Activated T-cell treated with anti-CD3 and anti-CD28 coated beads, Interleukin-2, amount 50 U/mL, for 24 hours (primary cell): ENCODE measurements at regions not wholly inside any gene's neighbourhood (a gene's known extent, or its start where the extent isn't known, plus 50 kb on each side); places are given as distances from the start of the nearest gene placed in this dataset.

ENCODE experiments used
- DNase-seq: peaks from one replicate; pipeline ENCODE4 v3.0.0-alpha.2; 2020
- H3K27ac Mint-ChIP-seq: 2 replicates; pipeline ENCODE4 v1.8.0; 2020; ENCODE audit warnings: mild to moderate bottlenecking, mixed read lengths
- H3K27me3 Mint-ChIP-seq: 2 replicates; pipeline ENCODE4 v1.8.0; 2020; ENCODE audit warnings: mixed read lengths
- H3K36me3 Mint-ChIP-seq: 2 replicates; pipeline ENCODE4 v1.8.0; 2020; ENCODE audit warnings: low read depth, mixed read lengths
- H3K4me1 Mint-ChIP-seq: 2 replicates; pipeline ENCODE4 v1.8.0; 2020; ENCODE audit warnings: low read depth, mixed read lengths
- H3K4me3 Mint-ChIP-seq: 2 replicates; pipeline ENCODE4 v1.8.0; 2020; ENCODE audit warnings: mild to moderate bottlenecking, moderate library complexity, mixed read lengths
- H3K9me3 Mint-ChIP-seq: 2 replicates; pipeline ENCODE4 v1.8.0; 2020; ENCODE audit warnings: mixed read lengths

GRCh38 chr20:57059055-57059596 lies 207.3 kb downstream of the BMP7 start:
- DNase-seq, result no peak
- H3K27me3 Mint-ChIP-seq, result peaks cover 18% of the 10 kb centered on the region
- no peak overlapping the region for H3K27ac Mint-ChIP-seq
- peaks cover 9% of the 10 kb centered on the region for H3K4me1 Mint-ChIP-seq
- no peak overlapping the region for H3K4me3 Mint-ChIP-seq
- no peaks in the 10 kb centered on the region for H3K9me3 Mint-ChIP-seq
- no peaks in the 10 kb centered on the region for H3K36me3 Mint-ChIP-seq

- no peak for DNase-seq
- no peaks in the 10 kb centered on the region for H3K36me3 Mint-ChIP-seq
Measured at GRCh38 chr20:57060407-57061050, 205.9 kb downstream of the BMP7 start.

GRCh38 chr20:57061051-57061900 lies 205.2 kb downstream of the BMP7 start:
- Mint-ChIP-seq H3K27me3 (peaks cover 25% of the 10 kb centered on the region), H3K4me1 (peaks cover 9% of the 10 kb centered on the region), H3K36me3 (no peaks in the 10 kb centered on the region), H3K27ac (no peak overlapping the region), H3K9me3 (no peaks in the 10 kb centered on the region), H3K4me3 (no peak overlapping the region)
- DNase-seq, result no peak

More at GRCh38 chr20:57060407-57061050, 205.9 kb downstream of the BMP7 start:
- Mint-ChIP-seq H3K4me1 (peaks cover 9% of the 10 kb centered on the region), H3K9me3 (no peaks in the 10 kb centered on the region), H3K4me3 (no peak overlapping the region), H3K27me3 (peaks cover 24% of the 10 kb centered on the region), H3K27ac (no peak overlapping the region)

- Mint-ChIP-seq H3K36me3 (no peaks in the 10 kb centered on the region), H3K9me3 (no peaks in the 10 kb centered on the region), H3K4me3 (no peak overlapping the region), H3K27me3 (peaks cover 32% of the 10 kb centered on the region), H3K27ac (no peak overlapping the region), H3K4me1 (peaks cover 9% of the 10 kb centered on the region)
- DNase-seq, result no peak
Measured at GRCh38 chr20:57062241-57062640, 204.2 kb downstream of the BMP7 start.

GRCh38 chr20:57062696-57063270 lies 203.7 kb downstream of the BMP7 start:
- H3K27me3 Mint-ChIP-seq, result peaks cover 36% of the 10 kb centered on the region
- DNase-seq, result no peak
- no peak overlapping the region for H3K4me3 Mint-ChIP-seq
- H3K4me1 Mint-ChIP-seq, result peaks cover 9% of the 10 kb centered on the region
- H3K36me3 Mint-ChIP-seq, result no peaks in the 10 kb centered on the region
- H3K9me3 Mint-ChIP-seq, result no peaks in the 10 kb centered on the region
- H3K27ac Mint-ChIP-seq, result no peak overlapping the region

GRCh38 chr20:57064836-57065235 lies 201.6 kb downstream of the BMP7 start:
- Mint-ChIP-seq H3K4me3 (no peak overlapping the region), H3K36me3 (no peaks in the 10 kb centered on the region), H3K9me3 (no peaks in the 10 kb centered on the region), H3K4me1 (peaks cover 3% of the 10 kb centered on the region), H3K27ac (no peak overlapping the region), H3K27me3 (peaks cover 51% of the 10 kb centered on the region)
- no peak for DNase-seq

GRCh38 chr20:57065646-57066045 lies 200.8 kb downstream of the BMP7 start:
- no peaks in the 10 kb centered on the region for H3K36me3 Mint-ChIP-seq
- peaks cover under 1% of the 10 kb centered on the region for H3K4me1 Mint-ChIP-seq
- H3K9me3 Mint-ChIP-seq, result no peaks in the 10 kb centered on the region
- H3K27ac Mint-ChIP-seq, result no peak overlapping the region
- H3K4me3 Mint-ChIP-seq, result no peak overlapping the region
- DNase-seq, result no peak
- H3K27me3 Mint-ChIP-seq, result peaks cover 54% of the 10 kb centered on the region

- DNase-seq, result no peak
- no peaks in the 10 kb centered on the region for H3K36me3 Mint-ChIP-seq
- no peaks in the 10 kb centered on the region for H3K4me1 Mint-ChIP-seq
- no peaks in the 10 kb centered on the region for H3K9me3 Mint-ChIP-seq
- H3K4me3 Mint-ChIP-seq, result no peak overlapping the region
- peaks cover 55% of the 10 kb centered on the region for H3K27me3 Mint-ChIP-seq
- no peak overlapping the region for H3K27ac Mint-ChIP-seq
Measured at GRCh38 chr20:57066126-57066900, 200.1 kb downstream of the BMP7 start.

- H3K4me1 Mint-ChIP-seq, result peaks cover 2% of the 10 kb centered on the region
- no peak overlapping the region for H3K27ac Mint-ChIP-seq
- peaks cover 76% of the 10 kb centered on the region for H3K27me3 Mint-ChIP-seq
- no peak overlapping the region for H3K4me3 Mint-ChIP-seq
- no peaks in the 10 kb centered on the region for H3K9me3 Mint-ChIP-seq
- no peak for DNase-seq
- H3K36me3 Mint-ChIP-seq, result no peaks in the 10 kb centered on the region
Measured at GRCh38 chr20:57069442-57069841, 197.0 kb downstream of the BMP7 start.

- peaks cover 5% of the 10 kb centered on the region for H3K9me3 Mint-ChIP-seq
- no peak overlapping the region for H3K4me3 Mint-ChIP-seq
- H3K27ac Mint-ChIP-seq, result no peak overlapping the region
- H3K4me1 Mint-ChIP-seq, result peaks cover 2% of the 10 kb centered on the region
- no peaks in the 10 kb centered on the region for H3K36me3 Mint-ChIP-seq
- H3K27me3 Mint-ChIP-seq, result peaks cover 77% of the 10 kb centered on the region
- DNase-seq, result no peak
Measured at GRCh38 chr20:57070296-57070695, 196.1 kb downstream of the BMP7 start.

GRCh38 chr20:57071283-57071731 lies 195.1 kb downstream of the BMP7 start:
- Mint-ChIP-seq H3K27ac (no peak overlapping the region), H3K9me3 (peaks cover 5% of the 10 kb centered on the region), H3K4me3 (no peak overlapping the region), H3K36me3 (no peaks in the 10 kb centered on the region), H3K4me1 (peaks cover 2% of the 10 kb centered on the region), H3K27me3 (peaks cover 76% of the 10 kb centered on the region)
- DNase-seq, result no peak

- peaks cover 5% of the 10 kb centered on the region for H3K9me3 Mint-ChIP-seq
- no peak for DNase-seq
- no peaks in the 10 kb centered on the region for H3K36me3 Mint-ChIP-seq
- peaks cover 70% of the 10 kb centered on the region for H3K27me3 Mint-ChIP-seq
- H3K4me3 Mint-ChIP-seq, result no peak overlapping the region
- H3K4me1 Mint-ChIP-seq, result peaks cover 2% of the 10 kb centered on the region
- H3K27ac Mint-ChIP-seq, result no peak overlapping the region
Measured at GRCh38 chr20:57071954-57072583, 194.4 kb downstream of the BMP7 start.

- DNase-seq, result no peak
- Mint-ChIP-seq H3K27ac (no peak overlapping the region), H3K27me3 (peaks cover 59% of the 10 kb centered on the region), H3K4me1 (peaks cover 2% of the 10 kb centered on the region), H3K9me3 (peaks cover 10% of the 10 kb centered on the region), H3K36me3 (no peaks in the 10 kb centered on the region), H3K4me3 (no peak overlapping the region)
Measured at GRCh38 chr20:57073402-57073801, 193.0 kb downstream of the BMP7 start.

- H3K27ac Mint-ChIP-seq, result no peak overlapping the region
- DNase-seq, result no peak
- peaks cover 49% of the 10 kb centered on the region for H3K27me3 Mint-ChIP-seq
- H3K9me3 Mint-ChIP-seq, result peaks cover 16% of the 10 kb centered on the region
- H3K4me3 Mint-ChIP-seq, result no peak overlapping the region
- peaks cover 2% of the 10 kb centered on the region for H3K4me1 Mint-ChIP-seq
- no peaks in the 10 kb centered on the region for H3K36me3 Mint-ChIP-seq
Measured at GRCh38 chr20:57074386-57074785, 192.1 kb downstream of the BMP7 start.
